ENCODE measurements at regions not wholly inside any gene's neighbourhood (a gene's known extent, or its start where the extent isn't known, plus 50 kb on each side); places are given as distances from the start of the nearest gene placed in this dataset.

- TF ChIP-seq CTCF (IDR thresholded peaks at IDR 0.05) (no peak), POLR2A (IDR thresholded peaks at IDR 0.05) (no peak)
Measured at GRCh38 chr9:95756101-95756500, 119.4 kb upstream of the ERCC6L2 start.

All from testis (tissue), 2 donors.